GM10248 (cell line): ENCODE measurements at regions not wholly inside any gene's neighbourhood (a gene's known extent, or its start where the extent isn't known, plus 50 kb on each side); places are given as distances from the start of the nearest gene placed in this dataset.
"Not testable (repeated sequence)": the region's sequence is repeated elsewhere in the genome, so short reads cannot be mapped to it uniquely, and the experiment has no call there.

Experiments
- CTCF ChIA-PET: fragments of 300-600 bp; sonication (Branson Sonifier 250); formaldehyde crosslinking; extraction: SDS; loops from one replicate; lab custom pipeline; 2021; ENCODE audit warnings: antibody characterized with exemption; lab: Yijun Ruan, JAX
- POLR2A ChIA-PET: fragments of 350-650 bp; sonication (Branson Sonifier 250); formaldehyde crosslinking; extraction: SDS; loops from one replicate; lab custom pipeline; 2020; ENCODE audit warnings: antibody characterized with exemption; lab: Yijun Ruan, JAX
- DNase-seq: peaks from one replicate; pipeline ENCODE4 v3.0.0; 2012; ENCODE audit errors: extremely low spot score
- TF ChIP-seq, protein P1 (sequence below): IDR thresholded peaks from 2 replicates; pipeline ENCODE4 v1.5.1; 2012; ENCODE audit warnings: mild to moderate bottlenecking, low read depth; ENCODE audit errors: extremely low read depth, missing control alignments, control extremely low read depth

DNA sequence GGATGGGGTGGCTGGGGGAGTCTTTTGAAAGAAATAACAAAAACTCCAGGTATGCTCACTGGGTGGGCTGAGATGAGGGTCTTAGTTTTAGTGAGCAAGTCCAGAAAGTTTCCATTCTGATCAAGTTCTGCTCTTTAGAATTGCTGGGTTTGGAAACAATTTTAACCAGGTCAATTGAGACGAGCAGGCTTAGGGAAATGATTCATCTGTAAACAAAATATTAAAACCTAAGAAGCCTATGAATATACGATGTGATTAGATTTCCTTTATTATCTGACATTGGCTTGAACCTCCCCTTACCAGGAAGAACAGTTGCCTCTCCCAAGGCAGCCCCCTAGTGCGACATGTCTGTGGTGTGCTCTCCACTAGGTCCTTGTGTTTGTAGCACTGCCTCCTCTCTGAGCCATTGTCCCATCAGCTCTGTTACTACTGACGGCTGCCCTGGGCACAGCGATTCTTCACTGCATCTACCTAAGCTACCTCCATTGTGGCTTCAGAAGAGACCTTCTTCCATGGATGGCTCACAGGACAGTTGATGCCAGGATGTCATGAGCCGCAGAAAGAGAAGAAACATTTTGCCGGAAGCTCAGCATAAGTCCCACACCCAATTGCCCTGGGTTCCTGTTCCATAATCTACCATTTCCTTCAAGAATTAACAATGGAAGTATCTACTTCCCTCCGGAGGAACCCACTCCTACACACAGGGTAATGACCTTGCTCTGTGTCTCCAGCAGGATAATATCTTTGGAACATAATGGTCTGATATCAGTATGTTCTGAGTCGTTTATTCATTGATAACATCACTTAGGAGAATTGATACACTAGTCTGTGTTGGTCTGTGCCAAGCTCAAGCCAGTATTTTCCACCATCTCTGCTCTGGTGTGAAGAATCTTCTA lies 95.1 kb upstream of the ITGB1 start:
- TF ChIP-seq, protein P1, sequence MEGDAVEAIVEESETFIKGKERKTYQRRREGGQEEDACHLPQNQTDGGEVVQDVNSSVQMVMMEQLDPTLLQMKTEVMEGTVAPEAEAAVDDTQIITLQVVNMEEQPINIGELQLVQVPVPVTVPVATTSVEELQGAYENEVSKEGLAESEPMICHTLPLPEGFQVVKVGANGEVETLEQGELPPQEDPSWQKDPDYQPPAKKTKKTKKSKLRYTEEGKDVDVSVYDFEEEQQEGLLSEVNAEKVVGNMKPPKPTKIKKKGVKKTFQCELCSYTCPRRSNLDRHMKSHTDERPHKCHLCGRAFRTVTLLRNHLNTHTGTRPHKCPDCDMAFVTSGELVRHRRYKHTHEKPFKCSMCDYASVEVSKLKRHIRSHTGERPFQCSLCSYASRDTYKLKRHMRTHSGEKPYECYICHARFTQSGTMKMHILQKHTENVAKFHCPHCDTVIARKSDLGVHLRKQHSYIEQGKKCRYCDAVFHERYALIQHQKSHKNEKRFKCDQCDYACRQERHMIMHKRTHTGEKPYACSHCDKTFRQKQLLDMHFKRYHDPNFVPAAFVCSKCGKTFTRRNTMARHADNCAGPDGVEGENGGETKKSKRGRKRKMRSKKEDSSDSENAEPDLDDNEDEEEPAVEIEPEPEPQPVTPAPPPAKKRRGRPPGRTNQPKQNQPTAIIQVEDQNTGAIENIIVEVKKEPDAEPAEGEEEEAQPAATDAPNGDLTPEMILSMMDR, result no peak

DNA sequence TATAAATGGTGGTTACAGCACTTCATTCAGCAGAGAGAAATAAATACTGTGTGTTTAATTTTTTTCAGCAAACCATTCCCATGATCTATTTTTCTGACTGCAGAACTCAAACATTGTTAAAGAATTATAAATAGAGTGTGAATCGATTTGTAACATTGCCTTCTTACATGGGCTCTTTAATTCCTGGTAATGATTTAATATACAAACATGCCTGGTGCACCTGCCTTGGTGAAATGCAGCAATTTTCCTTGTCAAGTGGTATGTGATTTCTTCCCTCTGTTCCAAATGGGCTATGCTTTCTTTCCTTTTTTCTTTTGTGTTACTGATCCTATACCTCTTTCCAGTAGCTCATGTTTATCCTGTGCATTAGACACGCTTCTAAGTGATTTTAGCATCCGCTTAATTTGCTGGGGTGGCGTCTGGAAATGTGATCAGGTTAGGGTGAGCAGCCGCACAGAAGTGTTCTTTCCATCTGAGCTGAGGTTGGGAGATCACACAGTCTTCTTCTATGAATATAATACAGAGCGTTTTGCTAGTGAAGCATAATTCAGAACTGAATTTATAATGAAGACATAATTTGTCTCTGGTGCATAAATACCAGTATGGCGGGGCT lies 94.3 kb upstream of the ITGB1 start:
- no peak for DNase-seq
- POLR2A ChIA-PET, result no interaction called here
- TF ChIP-seq, protein P1, result no peak
- CTCF ChIA-PET, result no interaction called here

More for the DNA sequence above, 95.1 kb upstream of the ITGB1 start:
- DNase-seq, result no peak
- POLR2A ChIA-PET, result no interaction called here
- CTCF ChIA-PET, result no interaction called here

DNA sequence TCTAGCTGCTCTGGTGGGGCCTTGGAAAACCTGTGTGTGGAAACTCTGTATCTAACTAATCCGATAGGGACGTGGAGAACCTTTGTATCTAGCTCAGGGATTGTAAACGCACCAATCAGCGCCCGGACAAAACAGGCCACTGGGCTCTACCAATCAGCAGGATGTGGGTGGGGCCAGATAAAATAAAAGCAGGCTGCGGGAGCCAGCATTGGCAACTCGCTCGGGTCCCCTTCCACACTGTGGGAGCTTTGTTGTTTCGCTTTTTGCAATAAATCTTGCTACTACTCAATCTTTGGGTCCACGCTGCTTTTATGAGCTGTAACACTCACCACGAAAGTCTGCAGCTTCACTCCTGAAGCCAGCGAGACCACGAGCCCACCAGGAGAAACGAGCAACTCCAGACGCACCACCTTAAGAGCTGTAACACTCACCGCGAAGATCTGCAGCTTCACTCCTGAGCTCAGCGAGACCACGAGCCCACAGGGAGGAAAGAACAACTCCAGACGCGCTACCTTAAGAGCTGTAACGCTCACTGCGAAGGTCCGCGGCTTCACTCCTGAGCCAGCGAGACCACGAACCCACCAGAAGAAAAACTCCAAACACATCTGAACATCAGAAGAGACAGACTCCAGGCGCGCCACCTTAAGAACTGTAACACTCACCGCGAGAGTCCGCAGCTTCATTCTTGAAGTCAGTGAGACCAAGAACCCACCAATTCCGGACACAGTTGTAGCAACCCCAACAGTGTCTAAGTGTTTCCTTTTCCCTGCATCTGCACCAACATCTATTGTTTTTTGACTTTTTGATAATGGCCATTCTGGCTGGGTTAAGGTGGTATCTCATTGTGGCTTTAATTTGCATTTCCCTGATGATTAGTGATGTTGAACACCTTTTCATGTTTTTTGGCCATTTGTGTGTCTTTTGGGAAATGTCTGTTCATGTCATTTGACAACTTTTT lies 92.2 kb upstream of the ITGB1 start:
- POLR2A ChIA-PET, result not testable (repeated sequence)
- CTCF ChIA-PET, result interaction anchor here (0.9 to 1.5 kb wide), 2 partner anchors 17 to 41 kb away, joined by 3 to 4 read pairs; no protein-coding TSS in a partner anchor

DNA sequence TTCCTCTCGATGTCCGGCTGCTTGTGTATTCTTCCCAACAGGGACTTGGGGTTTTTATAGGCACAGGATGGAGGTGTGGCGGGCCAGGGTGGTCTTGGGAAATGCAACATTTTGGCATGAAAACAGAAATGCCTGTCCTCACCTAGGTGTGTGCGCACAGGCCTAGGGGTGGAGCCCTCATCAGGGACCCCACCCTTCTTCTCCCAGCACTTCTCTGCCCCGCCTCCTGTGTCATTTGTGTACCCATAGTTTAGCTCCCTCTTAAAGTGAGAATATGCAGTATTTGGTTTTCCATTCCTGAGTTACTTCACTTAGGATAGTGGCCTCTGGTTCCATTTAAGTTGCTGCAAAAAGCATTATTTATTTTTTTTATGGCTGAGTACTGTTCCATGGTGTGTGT lies 90.2 kb upstream of the ITGB1 start:
- DNase-seq, result no peak
- ChIA-PET POLR2A (no interaction called here), CTCF (no interaction called here)
- TF ChIP-seq, protein P1, result no peak

More for the DNA sequence above, 92.2 kb upstream of the ITGB1 start:
- not testable (repeated sequence) for DNase-seq

DNA sequence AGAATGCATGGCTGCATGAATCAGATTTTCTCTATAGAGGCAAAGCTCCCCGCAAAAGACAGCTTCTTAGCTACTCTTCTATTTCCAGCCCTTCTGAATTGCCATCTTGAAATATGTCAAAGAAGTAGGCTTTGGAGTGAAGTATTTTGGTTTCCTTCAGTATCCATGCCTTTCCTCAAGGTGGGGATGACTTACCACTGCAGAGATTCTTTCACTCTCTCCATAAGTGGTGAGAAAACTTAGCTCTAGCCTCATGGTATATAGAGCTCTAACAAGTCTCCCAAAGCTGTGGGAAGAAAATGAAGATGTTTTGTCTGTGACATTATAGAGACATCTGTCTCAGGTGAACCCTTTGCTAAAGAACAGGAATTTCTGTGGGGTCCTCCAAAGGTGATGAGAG lies 89.6 kb upstream of the ITGB1 start:
- ChIA-PET POLR2A (no interaction called here), CTCF (interaction anchor here (1.0 kb wide), 1 partner anchor 11 kb away, joined by 3 read pairs; no protein-coding TSS in a partner anchor)
- TF ChIP-seq, protein P1, result no peak
- DNase-seq, result no peak

DNA sequence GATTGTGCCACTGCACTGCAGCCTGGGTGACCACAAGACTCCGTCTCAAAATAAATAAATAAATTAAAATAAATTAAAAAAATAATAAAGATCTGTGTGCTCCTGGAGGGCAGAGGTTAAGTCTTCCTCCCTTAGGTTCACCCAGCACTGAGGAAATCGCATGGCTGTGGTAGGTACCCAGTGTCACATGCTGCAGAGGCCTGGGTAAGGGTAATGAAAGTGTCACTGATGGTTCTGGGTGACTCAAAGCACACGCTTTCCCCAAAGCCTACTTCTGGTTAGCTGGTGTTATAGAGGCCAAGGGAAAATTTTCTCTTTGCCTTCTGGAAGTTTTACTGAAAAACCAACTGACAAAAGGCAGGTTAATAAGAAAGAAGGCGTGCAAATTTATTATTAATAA lies 88.8 kb upstream of the ITGB1 start:
- POLR2A ChIA-PET, result no interaction called here
- TF ChIP-seq, protein P1, result no peak
- CTCF ChIA-PET, result interaction anchor here (1.0 kb wide), 1 partner anchor 10 kb away, joined by 3 read pairs; no protein-coding TSS in a partner anchor

More for the DNA sequence above, 88.8 kb upstream of the ITGB1 start:
- no peak for DNase-seq
